ENCODE measurements at regions not wholly inside any gene's neighbourhood (a gene's known extent, or its start where the extent isn't known, plus 50 kb on each side); places are given as distances from the start of the nearest gene placed in this dataset.

- no peaks in the 10 kb centered on the region for H3K4me1 Mint-ChIP-seq (ENCODE audit: unreplicated experiment)
- no peak for TF ChIP-seq CTCF (IDR thresholded peaks at IDR 0.05)
- H3K36me3 Mint-ChIP-seq (ENCODE audit: unreplicated experiment) = no peaks in the 10 kb centered on the region
- H3K4me3 Mint-ChIP-seq (ENCODE audit: unreplicated experiment) = no peak overlapping the region
- H3K27me3 Mint-ChIP-seq (ENCODE audit: unreplicated experiment) = no peaks in the 10 kb centered on the region
- no peak for DNase-seq (ENCODE audit: extremely low spot score, unreplicated experiment)
- H3K9me3 Mint-ChIP-seq (ENCODE audit: unreplicated experiment) = no peaks in the 10 kb centered on the region
- no peak overlapping the region for H3K27ac Mint-ChIP-seq (ENCODE audit: unreplicated experiment)
Observed at GRCh38 chr14:28121512-28122297, 644.9 kb upstream of the FOXG1 start.

- H3K9me3 Mint-ChIP-seq (ENCODE audit: unreplicated experiment) = peaks cover 7% of the 10 kb centered on the region
- no peaks in the 10 kb centered on the region for H3K27me3 Mint-ChIP-seq (ENCODE audit: unreplicated experiment)
- no peak overlapping the region for H3K27ac Mint-ChIP-seq (ENCODE audit: unreplicated experiment)
- H3K36me3 Mint-ChIP-seq (ENCODE audit: unreplicated experiment) = no peaks in the 10 kb centered on the region
- no peak overlapping the region for H3K4me3 Mint-ChIP-seq (ENCODE audit: unreplicated experiment)
- TF ChIP-seq CTCF (IDR thresholded peaks at IDR 0.05) = no peak
- H3K4me1 Mint-ChIP-seq (ENCODE audit: unreplicated experiment) = no peaks in the 10 kb centered on the region
- DNase-seq (ENCODE audit: extremely low spot score, unreplicated experiment) = no peak
Observed at GRCh38 chr14:28130610-28131284, 635.8 kb upstream of the FOXG1 start.

DNA sequence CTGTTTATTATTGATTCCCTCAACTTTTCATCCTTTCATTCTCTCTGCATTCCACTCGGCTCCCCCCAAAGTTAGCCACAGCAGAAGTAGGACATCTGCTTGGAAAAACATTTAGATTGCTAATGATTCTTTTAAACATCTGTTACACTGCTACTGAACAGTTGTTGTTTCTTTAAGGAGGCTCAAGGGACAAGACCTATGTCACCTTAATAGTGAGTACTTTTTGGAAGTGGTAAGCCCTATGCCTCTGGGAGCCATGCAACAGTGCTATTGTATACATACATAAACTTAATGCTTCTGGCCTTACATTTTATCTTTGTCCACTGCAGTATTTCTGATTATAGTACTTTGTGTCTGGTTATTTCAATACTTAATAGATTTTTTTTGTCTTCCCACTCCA is 628.2 kb upstream of the FOXG1 start:
- no peak for DNase-seq (ENCODE audit: extremely low spot score, unreplicated experiment)
- H3K36me3 Mint-ChIP-seq (ENCODE audit: unreplicated experiment) = no peaks in the 10 kb centered on the region

GRCh38 chr14:28141662-28142061 is 624.9 kb upstream of the FOXG1 start:
- no peak for DNase-seq (ENCODE audit: extremely low spot score, unreplicated experiment)
- no peak for TF ChIP-seq CTCF (IDR thresholded peaks at IDR 0.05)
- H3K27ac Mint-ChIP-seq (ENCODE audit: unreplicated experiment) = no peak overlapping the region
- peaks cover 4% of the 10 kb centered on the region for H3K27me3 Mint-ChIP-seq (ENCODE audit: unreplicated experiment)
- no peaks in the 10 kb centered on the region for H3K4me1 Mint-ChIP-seq (ENCODE audit: unreplicated experiment)
- H3K36me3 Mint-ChIP-seq (ENCODE audit: unreplicated experiment) = no peaks in the 10 kb centered on the region
- no peak overlapping the region for H3K4me3 Mint-ChIP-seq (ENCODE audit: unreplicated experiment)
- H3K9me3 Mint-ChIP-seq (ENCODE audit: unreplicated experiment) = no peaks in the 10 kb centered on the region

More for the DNA sequence above, 628.2 kb upstream of the FOXG1 start:
- H3K4me1 Mint-ChIP-seq (ENCODE audit: unreplicated experiment) = no peaks in the 10 kb centered on the region
- no peak for TF ChIP-seq CTCF (IDR thresholded peaks at IDR 0.05)
- no peak overlapping the region for H3K27ac Mint-ChIP-seq (ENCODE audit: unreplicated experiment)
- no peak overlapping the region for H3K4me3 Mint-ChIP-seq (ENCODE audit: unreplicated experiment)
- H3K9me3 Mint-ChIP-seq (ENCODE audit: unreplicated experiment) = peaks cover 7% of the 10 kb centered on the region
- H3K27me3 Mint-ChIP-seq (ENCODE audit: unreplicated experiment) = peaks cover 3% of the 10 kb centered on the region

DNA sequence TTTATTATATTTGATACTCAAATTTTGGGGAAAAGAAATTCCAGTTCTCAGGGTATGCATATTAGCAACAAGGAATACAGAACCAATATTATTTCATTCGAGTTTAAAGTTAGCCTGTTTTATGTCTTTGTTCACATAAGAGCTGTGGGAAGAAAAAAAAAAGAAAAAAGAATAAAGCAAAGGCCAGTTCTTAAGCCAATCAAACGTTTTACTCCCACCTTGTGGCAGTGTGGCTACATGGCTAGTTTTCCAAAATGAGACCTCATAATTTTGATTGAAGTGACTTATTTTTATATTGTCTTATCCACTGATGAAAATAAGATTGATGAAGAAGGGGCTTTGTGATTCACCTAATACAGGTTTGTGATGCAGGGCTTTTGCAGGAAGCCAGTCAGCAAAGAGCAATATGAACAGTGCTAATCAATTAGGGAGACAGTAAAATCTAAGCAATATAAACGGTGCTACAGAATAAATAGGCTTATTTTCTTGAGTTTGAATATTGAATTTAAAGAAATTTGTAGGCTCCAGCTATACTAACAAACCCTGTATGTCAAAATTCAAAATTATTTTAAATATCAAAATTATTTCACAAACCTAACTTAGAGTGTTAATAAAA is 624.1 kb upstream of the FOXG1 start:
- H3K9me3 Mint-ChIP-seq (ENCODE audit: unreplicated experiment) = no peaks in the 10 kb centered on the region
- no peaks in the 10 kb centered on the region for H3K36me3 Mint-ChIP-seq (ENCODE audit: unreplicated experiment)
- H3K4me3 Mint-ChIP-seq (ENCODE audit: unreplicated experiment) = no peak overlapping the region
- DNase-seq (ENCODE audit: extremely low spot score, unreplicated experiment) = no peak
- no peak overlapping the region for H3K27ac Mint-ChIP-seq (ENCODE audit: unreplicated experiment)
- no peaks in the 10 kb centered on the region for H3K4me1 Mint-ChIP-seq (ENCODE audit: unreplicated experiment)
- peaks cover 4% of the 10 kb centered on the region for H3K27me3 Mint-ChIP-seq (ENCODE audit: unreplicated experiment)
- peak; percentile 41 for TF ChIP-seq CTCF (IDR thresholded peaks at IDR 0.05)

Measured in osteocyte (in vitro differentiated cells).